H9 (cell line): ENCODE measurements at regions not wholly inside any gene's neighbourhood (a gene's known extent, or its start where the extent isn't known, plus 50 kb on each side); places are given as distances from the start of the nearest gene placed in this dataset.

Experiments
- DNase-seq: peaks from one replicate; pipeline ENCODE4 v3.0.0-alpha.2; 2017
- H2AFZ ChIP-seq: one replicate; pipeline ENCODE4 v1.6.1; 2013; ENCODE audit warnings: mild to moderate bottlenecking, low read length, control low read depth, moderate library complexity
- H2AK5ac ChIP-seq: 2 replicates; pipeline ENCODE4 v1.6.1; 2013; ENCODE audit warnings: low read length, control low read depth, mixed read lengths; ENCODE audit not compliant: insufficient read length
- H2BK120ac ChIP-seq: one replicate; pipeline ENCODE4 v1.6.1; 2013; ENCODE audit warnings: low read depth, mild to moderate bottlenecking, low read length, control low read depth, inconsistent platforms; ENCODE audit not compliant: poor library complexity, severe bottlenecking
- H2BK12ac ChIP-seq: 2 replicates; pipeline ENCODE4 v1.6.1; 2013; ENCODE audit warnings: low read length, control low read depth, mixed read lengths, low read depth; ENCODE audit not compliant: insufficient read length
- H2BK15ac ChIP-seq: 2 replicates; pipeline ENCODE4 v1.6.1; 2013; ENCODE audit warnings: low read depth, low read length, control low read depth
- H2BK20ac ChIP-seq: one replicate; pipeline ENCODE4 v1.6.1; 2013; ENCODE audit warnings: low read depth, mild to moderate bottlenecking, low read length, control low read depth, inconsistent platforms; ENCODE audit not compliant: poor library complexity, severe bottlenecking
- H2BK5ac ChIP-seq: 2 replicates; pipeline ENCODE4 v1.6.1; 2013; ENCODE audit warnings: low read length, control low read depth, mixed read lengths; ENCODE audit not compliant: insufficient read length
- H3K14ac ChIP-seq: 2 replicates; pipeline ENCODE4 v1.6.1; 2013; ENCODE audit warnings: low read length, control low read depth; ENCODE audit not compliant: insufficient read depth
- H3K18ac ChIP-seq: 2 replicates; pipeline ENCODE4 v1.6.1; 2013; ENCODE audit warnings: low read depth, mild to moderate bottlenecking, mixed read lengths, low read length, control low read depth; ENCODE audit not compliant: insufficient read length
- H3K23ac ChIP-seq: 2 replicates; pipeline ENCODE4 v1.6.1; 2013; ENCODE audit warnings: low read length, control low read depth, mixed read lengths, low read depth; ENCODE audit not compliant: insufficient read length
- H3K23me2 ChIP-seq: 2 replicates; pipeline ENCODE4 v1.6.1; 2013; ENCODE audit warnings: low read depth, mild to moderate bottlenecking, mixed read lengths, low read length, control low read depth; ENCODE audit not compliant: insufficient read length, poor library complexity, severe bottlenecking
- H3K27ac ChIP-seq: 2 replicates; pipeline ENCODE4 v1.5.1; 2013; ENCODE audit warnings: low read length, control low read depth, mixed read lengths, low read depth; ENCODE audit not compliant: insufficient read length
- H3K27me3 ChIP-seq: 2 replicates; pipeline ENCODE4 v1.6.1; 2013; ENCODE audit warnings: low read length, control low read depth, inconsistent platforms; ENCODE audit not compliant: insufficient read depth
- H3K4ac ChIP-seq: 2 replicates; pipeline ENCODE4 v1.6.1; 2013; ENCODE audit warnings: low read depth, mild to moderate bottlenecking, control low read depth, inconsistent platforms, low read length, moderate library complexity
- H3K4me1 ChIP-seq: 2 replicates; pipeline ENCODE4 v1.6.1; 2013; ENCODE audit warnings: low read length, control low read depth, inconsistent platforms; ENCODE audit not compliant: insufficient read depth
- H3K4me2 ChIP-seq: 2 replicates; pipeline ENCODE4 v1.6.1; 2013; ENCODE audit warnings: low read length, control low read depth, mixed read lengths; ENCODE audit not compliant: insufficient read length, insufficient read depth
- H3K56ac ChIP-seq: 2 replicates; pipeline ENCODE4 v1.6.1; 2013; ENCODE audit warnings: low read depth, mild to moderate bottlenecking, mixed read lengths, low read length, control low read depth; ENCODE audit not compliant: insufficient read length
- H3K79me1 ChIP-seq: 2 replicates; pipeline ENCODE4 v1.6.1; 2013; ENCODE audit warnings: low read depth, mild to moderate bottlenecking, moderate library complexity, low read length, control low read depth, inconsistent platforms; ENCODE audit not compliant: insufficient read depth, poor library complexity, severe bottlenecking
- H3K79me2 ChIP-seq: 2 replicates; pipeline ENCODE4 v1.6.1; 2013; ENCODE audit warnings: low read length, control low read depth, inconsistent platforms; ENCODE audit not compliant: insufficient read depth
- H3K9ac ChIP-seq: 2 replicates; pipeline ENCODE4 v1.6.1; 2013; ENCODE audit warnings: low read length, control low read depth, mixed read lengths; ENCODE audit not compliant: insufficient read length; ENCODE audit errors: extremely low read depth
- H3K9me3 ChIP-seq: one replicate; pipeline ENCODE4 v1.6.1; 2013; ENCODE audit warnings: low read depth, low read length, inconsistent platforms; ENCODE audit not compliant: control insufficient read depth
- H3T11ph ChIP-seq: one replicate; pipeline ENCODE4 v1.6.1; 2013; ENCODE audit warnings: mild to moderate bottlenecking, low read length, control low read depth, inconsistent platforms
- H4K20me1 ChIP-seq: one replicate; pipeline ENCODE4 v1.6.1; 2013; ENCODE audit not compliant: control insufficient read depth, insufficient read length, insufficient read depth
- H4K5ac ChIP-seq: 2 replicates; pipeline ENCODE4 v1.6.1; 2013; ENCODE audit warnings: low read depth, mild to moderate bottlenecking, mixed read lengths, low read length, control low read depth; ENCODE audit not compliant: insufficient read length
- H4K8ac ChIP-seq: replicated peaks from 2 replicates; pipeline ENCODE4 v1.6.1; 2013; ENCODE audit warnings: low read length, control low read depth, mixed read lengths, low read depth; ENCODE audit not compliant: insufficient read length
- H4K91ac ChIP-seq: 2 replicates; pipeline ENCODE4 v1.6.1; 2013; ENCODE audit warnings: low read depth, mild to moderate bottlenecking, moderate library complexity, mixed read lengths, low read length, control low read depth; ENCODE audit not compliant: insufficient read length
- H3K27ac Mint-ChIP-seq, 3 experiments: 2 replicates in 2 of 3; 3 replicates in 1 of 3; pipeline ENCODE4 v1.8.0; 2020 to 2021; ENCODE audit warnings: mixed read lengths in 3 of 3, mild to moderate bottlenecking in 1 of 3, moderate library complexity in 1 of 3
- H3K27me3 Mint-ChIP-seq: 2 replicates; pipeline ENCODE4 v1.8.0; 2021; ENCODE audit warnings: low read depth, mild to moderate bottlenecking, moderate library complexity, mixed read lengths
- H3K36me3 Mint-ChIP-seq, 3 experiments: 2 replicates in 2 of 3; 3 replicates in 1 of 3; pipeline ENCODE4 v1.8.0; 2020 to 2021; ENCODE audit warnings: low read depth in 3 of 3, mixed read lengths in 3 of 3; ENCODE audit not compliant: insufficient read depth in 1 of 3
- H3K4me1 Mint-ChIP-seq, 2 experiments: 2 replicates each; pipeline ENCODE4 v1.8.0; 2020; ENCODE audit warnings: mixed read lengths in 2 of 2
- H3K4me3 Mint-ChIP-seq, 2 experiments: 2 replicates in 1 of 2; 3 replicates in 1 of 2; pipeline ENCODE4 v1.8.0; 2020 to 2021; ENCODE audit warnings: mild to moderate bottlenecking in 2 of 2, mixed read lengths in 2 of 2, moderate library complexity in 1 of 2
- H3K9me3 Mint-ChIP-seq, 2 experiments: 2 replicates in 1 of 2; 3 replicates in 1 of 2; pipeline ENCODE4 v1.8.0; 2020; ENCODE audit warnings: mild to moderate bottlenecking in 2 of 2, mixed read lengths in 2 of 2, moderate library complexity in 1 of 2
- WGBS: extraction: QIAGEN DNeasy Blood & Tissue Kit; methylation state at CpG from one replicate; pipeline ENCODE4 v1.1.7; 2013; ENCODE audit warnings: missing lambda C conversion rate, low lambda C conversion rate, mixed read lengths; ENCODE audit not compliant: insufficient read length; ENCODE audit errors: extremely low coverage; 5-methylcytosine and 5-hydroxymethylcytosine counted together
- TF ChIP-seq, protein P1 (sequence below): fragments of 200-600 bp; sonication (generic); conservative IDR thresholded peaks from 3 replicates; pipeline ENCODE4 v1.8.0; 2021; ENCODE audit warnings: antibody characterized with exemption, mild to moderate bottlenecking

DNA sequence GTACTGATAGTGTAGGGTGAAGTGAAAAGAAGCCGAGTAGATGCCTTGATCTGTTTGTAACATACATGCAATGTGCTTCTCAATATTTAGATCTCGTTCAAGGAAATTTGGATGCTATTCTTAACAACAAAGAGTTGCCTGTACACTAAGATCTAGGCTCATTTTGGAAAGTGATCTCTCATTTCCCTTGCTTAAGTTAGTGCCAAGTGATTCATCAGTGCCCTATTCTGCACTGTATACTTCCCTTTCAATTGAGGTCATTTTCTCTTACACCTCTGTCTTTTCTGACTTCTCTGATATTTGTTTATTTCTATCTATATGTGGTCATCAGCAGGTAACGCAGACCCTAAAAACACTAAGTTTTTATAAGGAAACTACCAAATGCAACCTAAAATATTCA, 528.6 kb upstream of the PTPRD start:
- H3K9me3 Mint-ChIP-seq = no peaks in the 10 kb centered on the region
- TF ChIP-seq, protein P1, sequence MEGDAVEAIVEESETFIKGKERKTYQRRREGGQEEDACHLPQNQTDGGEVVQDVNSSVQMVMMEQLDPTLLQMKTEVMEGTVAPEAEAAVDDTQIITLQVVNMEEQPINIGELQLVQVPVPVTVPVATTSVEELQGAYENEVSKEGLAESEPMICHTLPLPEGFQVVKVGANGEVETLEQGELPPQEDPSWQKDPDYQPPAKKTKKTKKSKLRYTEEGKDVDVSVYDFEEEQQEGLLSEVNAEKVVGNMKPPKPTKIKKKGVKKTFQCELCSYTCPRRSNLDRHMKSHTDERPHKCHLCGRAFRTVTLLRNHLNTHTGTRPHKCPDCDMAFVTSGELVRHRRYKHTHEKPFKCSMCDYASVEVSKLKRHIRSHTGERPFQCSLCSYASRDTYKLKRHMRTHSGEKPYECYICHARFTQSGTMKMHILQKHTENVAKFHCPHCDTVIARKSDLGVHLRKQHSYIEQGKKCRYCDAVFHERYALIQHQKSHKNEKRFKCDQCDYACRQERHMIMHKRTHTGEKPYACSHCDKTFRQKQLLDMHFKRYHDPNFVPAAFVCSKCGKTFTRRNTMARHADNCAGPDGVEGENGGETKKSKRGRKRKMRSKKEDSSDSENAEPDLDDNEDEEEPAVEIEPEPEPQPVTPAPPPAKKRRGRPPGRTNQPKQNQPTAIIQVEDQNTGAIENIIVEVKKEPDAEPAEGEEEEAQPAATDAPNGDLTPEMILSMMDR = no peak
- no peaks in the 10 kb centered on the region for H3K9me3 ChIP-seq
- no peak overlapping the region for H3K27ac Mint-ChIP-seq
- H3K9ac ChIP-seq = no peak overlapping the region
- H3K18ac ChIP-seq = no peak overlapping the region
- no peak overlapping the region for H2BK5ac ChIP-seq
- H4K8ac ChIP-seq = no peak overlapping the region
- H3K4me1 ChIP-seq = no peaks in the 10 kb centered on the region
- no peak overlapping the region for H2AK5ac ChIP-seq
- no peak overlapping the region for H3K23ac ChIP-seq
- H4K5ac ChIP-seq = no peak overlapping the region
- H3K4ac ChIP-seq = no peak overlapping the region
- no CpG with 5 or more reads among the region's 3 CpGs for WGBS
- no peak overlapping the region for H3K27ac ChIP-seq
- no peak overlapping the region for H3K4me3 Mint-ChIP-seq
- H3K4me1 Mint-ChIP-seq = no peaks in the 10 kb centered on the region
- H3K79me2 ChIP-seq = no peaks in the 10 kb centered on the region
- H2AFZ ChIP-seq = no peak overlapping the region
- no peak overlapping the region for H4K91ac ChIP-seq
- no peaks in the 10 kb centered on the region for H3K79me1 ChIP-seq
- H3K36me3 Mint-ChIP-seq = no peaks in the 10 kb centered on the region
- no peaks in the 10 kb centered on the region for H3K27me3 ChIP-seq
- no peak overlapping the region for H3K4me2 ChIP-seq
- H2BK15ac ChIP-seq = no peak overlapping the region
- H2BK20ac ChIP-seq = no peak overlapping the region
- no peaks in the 10 kb centered on the region for H3K23me2 ChIP-seq
- no peak overlapping the region for H3K56ac ChIP-seq
- H3K27me3 Mint-ChIP-seq = no peaks in the 10 kb centered on the region
- no peak overlapping the region for H3T11ph ChIP-seq
- no peaks in the 10 kb centered on the region for H4K20me1 ChIP-seq
- no peak overlapping the region for H2BK120ac ChIP-seq
- H2BK12ac ChIP-seq = no peak overlapping the region
- DNase-seq = no peak
- H3K14ac ChIP-seq = no peak overlapping the region
